ENCODE measurements at regions not wholly inside any gene's neighbourhood (a gene's known extent, or its start where the extent isn't known, plus 50 kb on each side); places are given as distances from the start of the nearest gene placed in this dataset.

DNA sequence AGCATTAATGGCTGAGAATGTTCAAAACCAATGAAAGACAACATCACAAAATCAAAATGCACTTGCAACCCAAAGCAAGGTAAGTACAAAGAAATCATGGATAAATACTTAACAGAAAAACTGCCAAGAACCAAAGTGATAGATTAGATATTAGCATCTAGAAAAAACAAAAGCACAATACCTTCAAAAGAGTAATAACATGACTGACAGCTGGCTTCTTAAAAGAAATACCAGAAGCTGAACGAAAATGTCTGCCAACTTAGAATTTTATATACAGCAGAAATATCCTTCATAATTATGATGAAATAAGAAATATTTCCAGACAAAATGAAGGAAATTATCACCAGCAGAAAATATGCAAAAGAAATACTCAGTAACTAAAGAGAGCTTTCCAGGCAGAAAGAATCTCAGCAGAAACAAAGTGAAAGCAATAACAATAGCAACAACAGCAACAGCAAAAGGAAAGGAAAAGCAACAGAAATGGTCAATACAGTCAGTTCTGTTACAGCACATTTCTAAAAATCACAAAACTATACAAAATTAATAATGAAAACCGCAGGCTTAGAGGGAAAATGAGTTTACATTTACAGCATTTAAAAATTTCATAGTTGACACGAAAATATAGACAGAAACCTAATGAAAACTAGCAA is 121.5 kb upstream of the MAN1A1 start:
- DNase-seq (ENCODE audit: low read depth), result no peak

DNA sequence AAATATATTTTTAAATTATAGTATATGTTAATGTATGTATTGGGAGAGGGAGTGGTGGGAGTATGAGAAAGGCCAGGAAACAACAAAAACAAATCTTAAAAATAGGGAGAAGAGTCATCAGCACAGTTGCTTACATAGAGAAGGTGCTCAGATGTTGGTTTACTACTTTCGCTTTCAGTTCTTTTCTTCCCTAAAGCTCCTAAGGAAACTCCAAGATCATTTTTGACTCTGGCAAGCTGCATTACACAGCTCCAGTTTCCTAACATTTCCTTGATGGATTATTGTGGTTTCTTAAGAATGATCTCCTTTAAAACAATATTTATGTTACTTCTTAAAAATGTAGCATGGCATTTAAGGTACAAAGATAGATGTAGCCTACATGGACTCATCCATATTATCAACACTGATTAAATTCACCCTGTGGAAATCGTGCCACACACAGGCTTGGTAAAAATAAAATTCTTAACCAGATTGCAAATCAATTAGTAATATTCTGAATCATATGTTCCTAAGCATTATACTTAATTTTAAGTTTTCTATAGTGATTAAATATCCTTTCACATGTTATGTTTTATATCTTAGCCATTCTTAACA is 118.0 kb upstream of the MAN1A1 start:
- DNase-seq (ENCODE audit: low read depth), result peak; percentile 32

DNA sequence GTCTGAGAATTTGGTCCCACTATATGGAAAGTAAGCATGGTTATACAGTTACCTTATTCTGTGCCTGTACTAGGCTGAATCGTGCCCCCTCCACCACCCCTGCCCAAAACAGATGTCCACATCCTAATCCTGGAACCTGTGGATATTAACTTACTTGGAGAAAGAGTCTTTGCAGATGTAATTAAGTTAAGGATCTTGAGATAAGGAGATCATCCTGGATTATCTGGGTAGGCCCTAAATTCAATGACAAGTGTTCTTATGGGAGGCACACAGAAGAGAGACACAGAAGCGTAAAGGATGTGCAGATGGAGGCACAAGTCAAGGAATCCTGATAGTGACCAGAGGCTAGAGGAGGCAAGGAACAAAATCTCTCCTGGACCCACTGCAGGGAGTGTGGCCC is 116.7 kb upstream of the MAN1A1 start:
- no peak for DNase-seq (ENCODE audit: low read depth)

DNA sequence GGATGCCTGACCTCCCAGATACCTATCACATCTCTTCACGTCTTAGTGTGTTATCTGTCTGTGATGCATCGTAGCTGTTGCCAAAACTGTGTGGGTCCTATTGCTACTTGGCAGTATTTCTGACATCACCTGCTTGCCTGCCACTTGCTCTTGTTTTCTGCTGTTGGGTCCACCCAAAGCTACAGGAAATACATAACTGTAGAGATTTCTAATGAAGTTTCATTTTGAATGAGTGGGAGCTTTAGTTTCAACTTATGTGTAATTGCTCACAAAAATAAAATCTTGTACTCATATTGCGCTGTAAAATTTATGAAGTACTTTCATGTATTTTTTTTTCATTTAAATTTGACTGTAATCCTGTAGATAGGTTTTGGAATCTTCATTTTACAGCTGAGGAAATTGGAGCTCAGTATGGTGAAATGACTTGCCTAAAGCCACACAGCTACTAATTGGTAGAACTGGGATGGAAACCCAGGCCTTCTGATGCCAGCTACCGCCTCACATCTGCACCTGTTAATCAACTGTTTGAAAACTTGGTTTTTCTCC is 113.6 kb upstream of the MAN1A1 start:
- DNase-seq (ENCODE audit: low read depth), result no peak

GRCh38 chr6:119461187-119461586 is 111.6 kb upstream of the MAN1A1 start:
- no peak for DNase-seq (ENCODE audit: low read depth)

DNA sequence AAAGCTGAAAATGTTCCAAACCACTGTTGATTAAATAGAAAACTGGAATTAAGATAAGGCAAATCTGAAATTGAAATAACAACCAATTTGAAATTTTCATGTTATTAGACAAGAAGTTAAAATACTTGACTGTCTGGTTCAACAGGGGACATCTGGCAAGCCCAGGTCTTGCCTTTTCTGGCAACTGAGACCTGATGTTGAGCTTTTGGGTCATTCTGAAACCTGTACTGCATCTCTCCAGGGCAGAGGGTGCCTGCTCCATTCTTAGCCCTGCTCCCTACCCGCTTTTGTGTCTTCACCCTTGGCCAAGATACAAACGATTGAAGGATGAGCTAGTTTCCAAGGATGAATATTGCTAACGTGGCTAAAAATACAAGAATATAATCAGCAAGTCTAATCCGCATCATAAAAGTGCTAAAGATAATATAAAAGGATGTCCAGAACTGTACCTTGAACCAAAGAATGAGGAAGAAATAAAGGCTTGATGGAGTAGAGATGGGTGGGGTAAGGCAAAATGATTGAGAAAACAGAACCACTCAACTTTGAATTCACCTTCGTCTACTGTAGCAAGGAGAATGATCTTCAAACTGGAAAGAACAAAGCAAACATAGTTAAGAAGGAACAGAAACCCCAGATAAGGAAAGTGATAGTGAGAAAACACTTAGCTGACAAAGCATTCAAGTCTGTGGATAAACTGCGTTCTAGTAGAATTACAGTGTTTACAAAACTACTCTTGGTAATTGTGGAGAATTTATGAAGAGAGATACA is 109.8 kb upstream of the MAN1A1 start:
- no peak for DNase-seq (ENCODE audit: low read depth)

DNA sequence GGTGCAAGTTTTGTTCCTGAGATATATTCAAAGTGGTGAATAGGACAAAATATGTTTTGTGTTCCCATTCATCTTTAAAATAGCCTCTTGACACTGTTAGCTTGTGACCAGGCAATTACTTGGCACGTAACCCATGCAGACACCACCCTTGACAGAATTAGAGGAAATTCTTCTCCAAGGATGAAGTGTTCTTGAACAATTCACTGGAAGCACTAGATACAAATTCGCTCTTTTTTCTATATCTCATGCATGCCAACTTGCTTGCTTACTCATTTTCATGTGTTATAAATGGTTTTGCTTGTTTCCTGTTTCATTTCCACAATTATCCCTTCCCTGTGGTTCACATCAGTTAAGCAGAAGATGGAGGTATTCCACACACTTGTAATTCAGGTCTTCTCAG is 105.2 kb upstream of the MAN1A1 start:
- DNase-seq (ENCODE audit: low read depth), result no peak

- peak; percentile 18 for DNase-seq (ENCODE audit: low read depth)
Measured at GRCh38 chr6:119453242-119454200, 104.0 kb upstream of the MAN1A1 start.

DNA sequence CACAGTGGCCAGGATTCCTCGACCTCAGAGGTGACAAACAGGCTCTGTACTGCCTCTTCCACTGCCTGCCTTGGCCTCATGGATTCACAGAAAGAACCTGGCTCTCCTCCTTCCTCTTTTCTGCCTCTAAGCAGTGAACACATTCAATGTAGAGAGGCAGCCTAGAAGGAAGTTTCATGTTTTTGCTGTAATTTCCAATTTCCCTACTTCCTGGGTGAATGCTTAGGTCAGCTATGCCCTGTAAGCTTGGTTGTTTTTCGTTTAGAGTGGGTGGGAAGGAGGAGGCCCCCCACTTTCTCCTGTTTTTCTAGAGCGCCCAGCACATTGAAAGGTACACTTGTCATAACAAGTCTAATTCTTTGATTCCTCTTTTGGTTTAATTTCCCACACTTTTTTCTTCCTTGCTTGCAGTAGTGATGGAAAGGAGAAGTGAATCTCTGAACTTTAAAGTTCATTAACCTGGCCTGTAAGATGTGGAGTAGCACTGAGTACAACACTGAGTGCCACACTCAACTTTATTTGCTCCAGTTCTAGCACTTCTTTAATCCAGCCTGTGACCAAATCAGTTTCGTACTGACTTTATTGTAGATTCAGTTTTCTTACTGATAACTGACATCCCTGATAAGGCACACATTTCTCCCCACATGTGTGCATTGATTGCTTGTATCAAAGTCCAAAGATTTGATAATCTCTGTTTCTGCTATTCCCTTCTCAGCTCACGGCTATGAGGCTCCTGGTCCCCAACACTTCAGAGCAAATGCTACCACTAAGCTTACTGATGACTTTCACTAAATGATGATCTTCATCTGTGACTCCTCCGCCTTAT is 100.0 kb upstream of the MAN1A1 start:
- no peak for DNase-seq (ENCODE audit: low read depth)

DNA sequence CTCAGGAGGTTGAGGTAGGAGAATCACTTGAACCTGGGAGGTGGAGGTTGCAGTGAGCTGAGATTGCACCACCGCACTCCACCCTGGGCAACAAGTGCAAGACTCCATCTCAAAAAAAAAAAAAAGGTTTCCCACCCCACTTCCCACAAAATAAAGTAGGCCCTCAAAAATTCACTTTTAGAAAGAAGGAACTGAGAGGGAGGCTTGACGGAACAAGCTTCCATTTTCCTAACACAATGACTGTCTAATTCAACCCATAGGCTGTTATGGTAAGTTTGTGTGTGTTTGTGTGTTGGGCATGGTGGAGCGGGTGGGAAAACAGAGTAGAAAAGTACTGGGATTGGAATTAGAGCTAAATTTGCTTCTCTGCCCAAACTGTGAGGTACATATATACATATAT is 98.4 kb upstream of the MAN1A1 start:
- DNase-seq (ENCODE audit: low read depth), result no peak

DNA sequence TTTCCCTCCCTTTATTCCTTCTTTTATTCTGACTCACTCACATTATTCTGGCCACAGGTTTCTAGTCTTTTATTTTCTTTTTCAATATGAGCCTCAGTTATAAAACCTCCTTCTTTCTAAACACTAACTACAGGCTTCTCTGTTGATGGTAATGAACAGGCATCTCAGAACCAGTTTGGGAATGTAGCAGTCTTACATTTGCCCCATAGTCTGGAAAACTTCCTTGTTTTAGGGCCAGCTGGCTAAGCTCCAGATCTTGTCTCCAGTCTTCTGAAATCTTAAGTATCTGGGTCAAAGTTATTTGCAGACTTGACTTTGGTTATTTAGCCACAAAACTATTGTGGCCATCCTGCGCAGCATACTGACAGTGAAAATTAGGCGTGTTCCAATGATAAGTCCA is 97.0 kb upstream of the MAN1A1 start:
- peak; percentile 79 for DNase-seq (ENCODE audit: low read depth)

DNA sequence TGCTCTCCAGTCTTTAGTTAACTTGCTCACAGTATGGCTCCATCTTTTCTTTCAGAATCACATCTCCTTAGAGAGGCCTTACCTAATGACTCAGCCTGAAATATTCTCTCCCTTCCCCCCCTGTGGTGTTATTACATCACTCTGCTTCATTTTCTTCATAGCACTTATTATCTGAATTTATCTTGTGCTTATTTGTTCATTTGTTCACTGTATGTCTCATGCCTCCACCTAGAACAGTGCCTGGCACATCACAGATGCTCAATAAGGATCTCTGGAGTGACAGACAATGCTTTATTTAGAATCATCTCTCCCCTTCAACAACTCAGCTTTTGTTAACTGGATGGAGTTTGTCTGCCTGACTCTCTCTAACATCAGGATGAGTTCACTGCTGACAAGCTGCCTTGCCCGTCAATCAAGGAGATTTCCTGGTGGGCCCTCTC is 96.6 kb upstream of the MAN1A1 start:
- peak; percentile 53 for DNase-seq (ENCODE audit: low read depth)

- no peak for DNase-seq (ENCODE audit: low read depth)
Measured at GRCh38 chr6:119445666-119446065, 96.1 kb upstream of the MAN1A1 start.

DNA sequence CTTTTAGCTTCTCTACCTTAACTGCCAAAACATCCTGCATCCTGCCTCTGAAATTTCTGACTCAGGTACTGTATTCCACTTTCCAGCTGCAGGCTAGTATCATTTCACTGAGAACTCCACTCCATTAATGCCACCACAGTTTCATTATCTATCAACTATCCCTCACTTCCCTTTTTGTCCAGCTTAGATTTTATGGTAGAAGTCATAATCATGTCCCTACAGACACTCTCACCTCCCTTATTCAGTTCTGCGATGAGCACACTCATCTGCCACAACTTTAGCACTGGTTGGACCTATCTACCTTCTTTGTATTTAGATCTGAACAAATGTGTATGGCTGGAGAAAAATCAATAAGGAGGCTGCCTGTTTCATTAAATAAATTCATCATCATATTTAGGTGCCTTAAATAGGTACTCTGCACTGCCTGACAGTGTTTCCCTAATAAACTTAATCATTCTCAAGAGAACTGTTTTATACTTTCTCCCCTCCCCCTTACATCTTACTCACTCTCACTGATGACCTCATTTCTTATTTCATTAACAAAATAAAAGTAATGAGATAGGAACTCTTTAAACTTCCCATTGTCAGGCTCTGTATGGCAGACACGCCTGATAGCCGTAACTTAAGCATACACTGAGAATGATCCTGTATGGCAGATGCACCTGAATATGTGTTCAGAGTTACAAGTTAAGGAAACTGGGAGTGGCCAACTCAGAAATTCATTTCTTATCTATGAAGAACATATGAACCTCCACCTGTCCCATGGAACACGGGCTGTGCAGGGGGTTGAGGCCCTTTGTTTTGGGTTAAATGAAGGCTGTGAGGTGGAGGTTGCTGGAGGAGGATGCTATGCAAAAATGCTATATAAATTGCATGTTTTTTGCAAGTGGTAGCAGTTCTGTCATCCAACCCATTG is 95.3 kb upstream of the MAN1A1 start:
- no peak for DNase-seq (ENCODE audit: low read depth)

DNA sequence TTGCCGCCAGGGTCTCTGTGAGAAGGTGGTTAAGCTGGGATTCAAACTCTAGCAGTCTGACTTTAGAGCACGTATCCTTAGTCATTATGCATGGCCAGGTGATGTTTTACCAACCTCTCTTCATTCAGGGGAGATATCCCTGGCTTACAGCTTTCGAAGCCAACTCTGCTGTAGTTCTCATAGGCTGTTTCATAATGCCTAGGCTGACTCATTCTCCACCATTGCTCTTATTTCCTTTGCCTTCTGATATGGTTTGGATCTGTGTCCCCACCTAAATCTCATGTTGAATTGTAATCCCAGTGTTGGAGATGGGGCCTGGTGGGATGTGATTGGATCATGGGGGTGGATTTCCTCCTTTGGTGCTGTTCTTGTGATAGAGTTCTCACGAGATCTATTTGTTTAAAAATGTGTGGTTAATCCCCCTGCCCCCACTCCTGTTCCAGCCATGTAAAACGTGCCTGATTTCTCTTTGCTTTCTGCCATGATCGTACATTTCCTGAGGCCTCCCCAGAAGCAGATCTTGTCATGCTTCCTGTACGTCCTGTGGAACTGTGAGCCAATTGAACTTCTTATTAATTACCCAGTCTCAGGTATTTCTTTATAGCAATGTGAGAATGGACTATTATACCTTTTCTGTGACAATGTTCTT is 94.6 kb upstream of the MAN1A1 start:
- DNase-seq (ENCODE audit: low read depth), result no peak

- DNase-seq (ENCODE audit: low read depth), result peak; percentile 88
Measured at GRCh38 chr6:119442776-119443184, 93.2 kb upstream of the MAN1A1 start.

GRCh38 chr6:119440953-119441352 is 91.4 kb upstream of the MAN1A1 start:
- DNase-seq (ENCODE audit: low read depth), result no peak

- DNase-seq (ENCODE audit: low read depth), result no peak
Measured at GRCh38 chr6:119436583-119436982, 87.0 kb upstream of the MAN1A1 start.

DNA sequence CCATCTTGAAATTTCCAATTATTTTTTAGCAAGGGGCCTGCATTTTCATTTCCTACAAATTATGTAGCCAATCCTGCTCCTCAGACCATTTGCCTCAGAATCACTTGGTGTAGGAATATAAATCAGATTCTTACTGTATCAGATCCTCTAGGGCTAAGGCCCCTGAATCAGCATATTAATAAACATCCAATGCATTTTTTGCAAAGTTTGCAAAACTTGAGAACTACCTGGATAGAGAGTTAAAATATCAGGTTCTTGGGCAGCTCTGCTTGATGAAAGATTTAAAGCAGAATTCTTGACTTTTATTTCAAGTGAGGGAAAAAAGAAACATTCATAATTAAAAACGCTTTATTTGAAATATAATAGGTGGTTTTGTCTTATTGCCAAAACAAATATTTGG is 82.2 kb upstream of the MAN1A1 start:
- no peak for DNase-seq (ENCODE audit: low read depth)

Measured in myocyte (in vitro differentiated cells).